GM23338 (cell line): ENCODE measurements at regions not wholly inside any gene's neighbourhood (a gene's known extent, or its start where the extent isn't known, plus 50 kb on each side); places are given as distances from the start of the nearest gene placed in this dataset.

Experiments
- EZH2phosphoT487 ChIP-seq: fragments of 200-600 bp; sonication (generic); IDR thresholded peaks from one replicate; pipeline ENCODE4 v1.8.1; 2018; ENCODE audit warnings: antibody characterized with exemption; ENCODE audit not compliant: unreplicated experiment
- POLR2AphosphoS5 ChIP-seq: IDR thresholded peaks from 2 replicates; pipeline ENCODE4 v1.6.1; 2016; ENCODE audit warnings: antibody characterized with exemption, low read depth
- REST ChIP-seq: IDR thresholded peaks from one replicate; pipeline ENCODE4 v1.6.1; 2018; ENCODE audit warnings: antibody characterized with exemption; ENCODE audit not compliant: unreplicated experiment
- TF ChIP-seq, protein P1 (sequence below), 2 experiments: fragments of 200-600 bp in 1 of 2; sonication (generic) in 1 of 2; conservative IDR thresholded peaks; 2 replicates each; pipeline versions ENCODE4 v1.5.1 to v1.6.1; 2016 to 2017; ENCODE audit warnings: antibody characterized with exemption in 2 of 2, low read depth in 2 of 2, mild to moderate bottlenecking in 2 of 2, moderate library complexity in 1 of 2

DNA sequence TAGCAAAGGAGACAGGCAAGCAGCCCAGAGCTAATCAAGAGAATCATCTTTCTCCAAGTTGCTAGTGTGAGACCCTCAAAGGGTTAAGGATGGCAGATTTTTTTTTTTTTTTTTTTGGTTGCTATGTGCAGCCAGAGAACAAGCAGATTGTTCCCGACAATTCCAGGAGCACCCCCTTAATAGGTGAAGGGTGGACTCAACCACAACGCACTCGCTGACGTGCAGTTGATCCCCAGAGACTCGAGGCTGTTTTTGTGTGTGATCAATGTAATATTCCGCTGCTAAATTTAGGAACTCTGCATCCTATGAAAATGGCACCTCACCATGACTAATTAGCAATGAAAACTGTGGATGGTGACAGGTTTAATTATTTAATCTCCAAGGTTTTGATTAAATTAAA, 789.0 kb downstream of the KCNA4 start:
- TF ChIP-seq, protein P1, sequence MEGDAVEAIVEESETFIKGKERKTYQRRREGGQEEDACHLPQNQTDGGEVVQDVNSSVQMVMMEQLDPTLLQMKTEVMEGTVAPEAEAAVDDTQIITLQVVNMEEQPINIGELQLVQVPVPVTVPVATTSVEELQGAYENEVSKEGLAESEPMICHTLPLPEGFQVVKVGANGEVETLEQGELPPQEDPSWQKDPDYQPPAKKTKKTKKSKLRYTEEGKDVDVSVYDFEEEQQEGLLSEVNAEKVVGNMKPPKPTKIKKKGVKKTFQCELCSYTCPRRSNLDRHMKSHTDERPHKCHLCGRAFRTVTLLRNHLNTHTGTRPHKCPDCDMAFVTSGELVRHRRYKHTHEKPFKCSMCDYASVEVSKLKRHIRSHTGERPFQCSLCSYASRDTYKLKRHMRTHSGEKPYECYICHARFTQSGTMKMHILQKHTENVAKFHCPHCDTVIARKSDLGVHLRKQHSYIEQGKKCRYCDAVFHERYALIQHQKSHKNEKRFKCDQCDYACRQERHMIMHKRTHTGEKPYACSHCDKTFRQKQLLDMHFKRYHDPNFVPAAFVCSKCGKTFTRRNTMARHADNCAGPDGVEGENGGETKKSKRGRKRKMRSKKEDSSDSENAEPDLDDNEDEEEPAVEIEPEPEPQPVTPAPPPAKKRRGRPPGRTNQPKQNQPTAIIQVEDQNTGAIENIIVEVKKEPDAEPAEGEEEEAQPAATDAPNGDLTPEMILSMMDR (conservative IDR thresholded peaks at IDR 0.05; ENCODE audit: low read depth in 2 of 2) = no peak
- TF ChIP-seq REST (no peak), EZH2phosphoT487 (no peak), POLR2AphosphoS5 (no peak)
